Heart left ventricle (tissue), 13 donors: ENCODE measurements at regions not wholly inside any gene's neighbourhood (a gene's known extent, or its start where the extent isn't known, plus 50 kb on each side); places are given as distances from the start of the nearest gene placed in this dataset.
"Not testable (repeated sequence)": the region's sequence is repeated elsewhere in the genome, so short reads cannot be mapped to it uniquely, and the experiment has no call there.

Source experiments
- CTCF ChIP-seq, 12 donors: fragments of 200-600 bp; sonication (generic) in 4 of 12; IDR thresholded peaks; one replicate each; pipeline versions ENCODE4 v1.5.0 to v1.8.0; 2018 to 2022; ENCODE audit warnings: antibody characterized with exemption in 12 of 12, mild to moderate bottlenecking in 5 of 12
- POLR2A ChIP-seq, 2 donors: fragments of 450-650 bp; IDR thresholded peaks; one replicate each; pipeline ENCODE4 v1.6.1; 2017; ENCODE audit warnings: antibody characterized with exemption in 2 of 2, mild to moderate bottlenecking in 2 of 2, moderate library complexity in 2 of 2
- donor health status: ischemic (EF 13 %, LVEDD 7.1; RV severe dilation, severe dysfunction).
- donor health status: DM: no; HTN: yes; CAD: no.
- donor health status: DM: no; HTN: no; CAD: no.
- donor health status: ischemic (EF 25% LVEDD 6.9; RV normal size, moderate dysfunction).
- donor health status: ischemic (EF 25% LVEDD 5.7; RV mildly dilated, moderate dysfunction).
- donor health status: ischemic (EF 35%, LVEDD 5.7; RV mildly dilated, moderate dysfunction).
- donor health status: nonischemic (EF 11% LVEDD 7.7; RV severe dilation, severe dysfunction).
- donor health status: DM: yes; HTN: yes; CAD: no.
- donor health status: PGD.
- donor health status: ischemic (EF 29% LVEDD 5.4; RV normal size, mild dysfunction).
- donor health status: nonischemic (EF 23%, LVEDD 6.1; RV moderate dilation, normal function).

DNA sequence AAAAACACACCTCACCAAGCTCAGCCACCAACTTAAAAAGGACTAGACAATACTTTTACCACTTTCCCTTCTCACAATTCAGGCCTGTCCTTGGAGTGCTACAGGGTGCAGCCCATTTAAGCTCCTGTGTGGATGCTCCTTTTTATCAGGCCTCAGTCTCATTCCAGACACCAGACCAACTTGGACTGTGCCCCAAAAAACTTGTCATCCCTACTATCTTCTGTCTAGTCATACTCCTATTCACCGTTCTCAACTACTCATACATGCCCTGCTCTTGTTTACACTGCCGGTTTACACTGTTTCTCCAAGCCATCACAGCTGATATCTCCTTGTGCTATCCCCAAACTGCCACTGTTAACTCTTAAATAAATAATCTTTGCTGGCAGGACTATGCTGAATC lies 242.8 kb upstream of the PROK2 start:
- TF ChIP-seq POLR2A, CTCF (IDR thresholded peaks at IDR 0.05): not testable (repeated sequence)
